Prostate gland (tissue), 2 donors: ENCODE measurements at regions not wholly inside any gene's neighbourhood (a gene's known extent, or its start where the extent isn't known, plus 50 kb on each side); places are given as distances from the start of the nearest gene placed in this dataset.

Source experiments
- DNase-seq: peaks from one replicate; pipeline ENCODE4 v3.0.0-alpha.2; 2019; ENCODE audit warnings: low spot score
- H3K27ac ChIP-seq, 2 donors: fragments of 200-600 bp; sonication (generic); 2 replicates each; pipeline ENCODE4 v1.5.1; 2017 to 2019
- H3K27me3 ChIP-seq: fragments of 200-600 bp; sonication (generic); replicated peaks from 2 replicates; pipeline ENCODE4 v1.5.1; 2019; ENCODE audit not compliant: insufficient read depth
- H3K36me3 ChIP-seq, 2 donors: fragments of 200-600 bp; sonication (generic); 1 replicate in 1 of 2; 2 replicates in 1 of 2; pipeline versions ENCODE4 v1.5.1 to v1.8.1; 2017 to 2019
- H3K4me1 ChIP-seq: fragments of 200-600 bp; sonication (generic); replicated peaks from 2 replicates; pipeline ENCODE4 v1.5.1; 2019
- H3K4me3 ChIP-seq, 2 donors: fragments of 200-600 bp; sonication (generic); 2 replicates each; pipeline ENCODE4 v1.5.1; 2017 to 2019
- H3K9me3 ChIP-seq: fragments of 200-600 bp; sonication (generic); 2 replicates; pipeline ENCODE4 v1.5.1; 2017
- POLR2A ChIP-seq: fragments of 450-650 bp; IDR thresholded peaks from one replicate; pipeline ENCODE4 v1.6.1; 2016; ENCODE audit warnings: antibody characterized with exemption, mild to moderate bottlenecking
- POLR2AphosphoS5 ChIP-seq: sonication (generic); formaldehyde crosslinking; IDR thresholded peaks from one replicate; pipeline ENCODE4 v1.6.1; 2017; ENCODE audit warnings: antibody characterized with exemption
- WGBS: methylation state at CpG from one replicate; pipeline ENCODE4 v1.1.5; 2018; 5-methylcytosine and 5-hydroxymethylcytosine counted together
- intact Hi-C: fragments of 100-400 bp; cut with DNase I; formaldehyde crosslinking; loops from one replicate; pipeline ENCODE4 v1.14.2; 2022
- TF ChIP-seq, protein P1 (sequence below), 4 experiments: fragments of 200-600 bp in 2 of 4; fragments of 450-650 bp in 2 of 4; sonication (generic) in 2 of 4; IDR thresholded peaks; 1 replicate in 3 of 4; 2 replicates in 1 of 4; pipeline ENCODE4 v1.5.1; 2016 to 2019; ENCODE audit warnings: antibody characterized with exemption in 4 of 4, mild to moderate bottlenecking in 2 of 4, moderate library complexity in 2 of 4

DNA sequence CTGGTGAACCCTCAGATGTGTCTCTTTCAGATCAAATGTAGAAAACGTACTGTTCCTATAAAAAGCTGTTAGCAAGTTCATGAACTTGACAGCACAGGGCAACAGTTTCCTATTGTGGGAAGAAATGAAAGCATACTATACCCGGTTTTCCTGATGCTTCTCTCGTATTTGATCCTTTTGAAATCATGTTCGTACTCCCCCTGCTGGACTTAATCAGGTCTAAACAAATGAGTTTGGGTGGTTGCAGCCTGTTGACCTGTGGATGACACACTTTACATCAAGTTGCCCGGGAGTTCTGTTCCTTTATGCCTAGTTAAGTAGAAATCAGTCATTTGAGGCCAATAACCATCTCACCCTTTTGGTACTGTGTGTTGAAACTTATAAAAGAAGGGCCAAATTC lies 1992.3 kb downstream of the MAT2B start:
- no peaks in the 10 kb centered on the region for H3K27me3 ChIP-seq
- H3K27ac ChIP-seq = no peak overlapping the region
- TF ChIP-seq, protein P1, sequence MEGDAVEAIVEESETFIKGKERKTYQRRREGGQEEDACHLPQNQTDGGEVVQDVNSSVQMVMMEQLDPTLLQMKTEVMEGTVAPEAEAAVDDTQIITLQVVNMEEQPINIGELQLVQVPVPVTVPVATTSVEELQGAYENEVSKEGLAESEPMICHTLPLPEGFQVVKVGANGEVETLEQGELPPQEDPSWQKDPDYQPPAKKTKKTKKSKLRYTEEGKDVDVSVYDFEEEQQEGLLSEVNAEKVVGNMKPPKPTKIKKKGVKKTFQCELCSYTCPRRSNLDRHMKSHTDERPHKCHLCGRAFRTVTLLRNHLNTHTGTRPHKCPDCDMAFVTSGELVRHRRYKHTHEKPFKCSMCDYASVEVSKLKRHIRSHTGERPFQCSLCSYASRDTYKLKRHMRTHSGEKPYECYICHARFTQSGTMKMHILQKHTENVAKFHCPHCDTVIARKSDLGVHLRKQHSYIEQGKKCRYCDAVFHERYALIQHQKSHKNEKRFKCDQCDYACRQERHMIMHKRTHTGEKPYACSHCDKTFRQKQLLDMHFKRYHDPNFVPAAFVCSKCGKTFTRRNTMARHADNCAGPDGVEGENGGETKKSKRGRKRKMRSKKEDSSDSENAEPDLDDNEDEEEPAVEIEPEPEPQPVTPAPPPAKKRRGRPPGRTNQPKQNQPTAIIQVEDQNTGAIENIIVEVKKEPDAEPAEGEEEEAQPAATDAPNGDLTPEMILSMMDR (IDR thresholded peaks at IDR 0.05) = no peak
- TF ChIP-seq POLR2AphosphoS5 (no peak), POLR2A (no peak)

DNA sequence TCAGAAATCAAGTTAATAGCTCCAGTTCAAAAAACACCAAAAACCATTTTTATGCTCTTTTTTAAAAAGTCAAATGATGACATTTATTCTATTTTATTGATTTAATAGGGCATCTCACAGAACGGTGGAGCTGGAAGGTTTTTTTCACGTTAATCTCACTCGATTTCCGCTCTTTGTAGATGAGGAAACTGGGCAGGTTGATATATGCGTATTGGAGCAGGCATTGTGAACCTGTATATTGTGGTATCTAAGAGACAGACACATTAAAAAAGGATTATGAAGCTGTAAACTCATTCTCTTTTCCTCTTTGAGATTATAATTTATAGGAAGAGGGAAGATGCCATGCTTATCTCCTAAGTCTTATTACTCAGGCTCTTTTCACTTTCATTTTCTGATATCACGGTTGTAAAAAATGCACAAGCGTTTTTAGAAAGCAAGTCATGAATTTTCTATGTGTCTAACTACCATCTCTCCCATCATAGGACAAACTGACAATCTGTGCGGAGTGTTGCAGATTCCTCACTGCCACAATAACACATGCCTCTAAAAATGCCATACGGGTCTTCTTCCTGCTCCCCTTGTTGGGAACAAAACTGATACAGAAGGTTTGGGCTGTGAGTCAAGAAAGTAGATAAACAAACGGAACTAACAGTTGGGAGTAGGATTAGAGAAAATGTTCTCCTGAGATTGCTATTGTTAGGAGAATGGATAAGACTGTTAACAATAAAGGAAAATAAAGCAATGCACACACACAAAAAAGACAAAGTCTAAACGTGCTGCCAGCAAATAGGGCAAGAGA lies 1997.7 kb downstream of the MAT2B start:
- WGBS = 51% methylated on average over 11 of the region's 11 CpGs
- intact Hi-C loops = no loop called here

More for the DNA sequence above, 1992.3 kb downstream of the MAT2B start:
- no peak overlapping the region for H3K4me3 ChIP-seq
- no peaks in the 10 kb centered on the region for H3K4me1 ChIP-seq
- no peaks in the 10 kb centered on the region for H3K9me3 ChIP-seq
- intact Hi-C loops = no loop called here
- WGBS = 53% methylated on average over 5 of the region's 5 CpGs
- DNase-seq = no peak
- H3K36me3 ChIP-seq = no peaks in the 10 kb centered on the region

DNA sequence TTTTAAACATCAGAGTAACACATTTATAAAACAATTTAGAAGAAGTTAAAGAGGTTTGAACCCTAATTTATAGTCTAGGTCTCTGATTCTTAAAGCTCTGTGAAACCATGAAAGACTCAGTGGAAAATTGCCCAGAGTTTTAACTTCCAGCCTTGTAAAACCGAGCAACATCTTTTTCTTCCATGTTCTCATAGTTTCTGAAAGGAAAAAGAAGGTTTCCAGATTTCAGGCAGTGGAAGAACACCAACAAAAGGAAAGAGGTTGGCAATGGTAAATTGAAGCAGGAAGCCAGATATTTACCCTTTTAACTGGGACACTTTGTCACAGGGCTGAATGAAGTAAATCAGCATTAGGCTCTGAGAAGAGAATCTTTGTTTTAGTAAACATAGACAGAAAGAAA lies 1999.3 kb downstream of the MAT2B start:
- no peak for TF ChIP-seq POLR2A
- TF ChIP-seq POLR2AphosphoS5 = no peak
- TF ChIP-seq, protein P1 (IDR thresholded peaks at IDR 0.05) = no peak
- intact Hi-C loops = no loop called here
- DNase-seq = no peak

More for the DNA sequence above, 1997.7 kb downstream of the MAT2B start:
- no peaks in the 10 kb centered on the region for H3K9me3 ChIP-seq
- H3K4me1 ChIP-seq = no peaks in the 10 kb centered on the region
- DNase-seq = no peak
- H3K27me3 ChIP-seq = no peaks in the 10 kb centered on the region
- no peaks in the 10 kb centered on the region for H3K36me3 ChIP-seq
- no peak overlapping the region for H3K4me3 ChIP-seq
- TF ChIP-seq, protein P1 (IDR thresholded peaks at IDR 0.05) = no peak
- no peak for TF ChIP-seq POLR2A
- no peak for TF ChIP-seq POLR2AphosphoS5
- H3K27ac ChIP-seq = no peak overlapping the region

DNA sequence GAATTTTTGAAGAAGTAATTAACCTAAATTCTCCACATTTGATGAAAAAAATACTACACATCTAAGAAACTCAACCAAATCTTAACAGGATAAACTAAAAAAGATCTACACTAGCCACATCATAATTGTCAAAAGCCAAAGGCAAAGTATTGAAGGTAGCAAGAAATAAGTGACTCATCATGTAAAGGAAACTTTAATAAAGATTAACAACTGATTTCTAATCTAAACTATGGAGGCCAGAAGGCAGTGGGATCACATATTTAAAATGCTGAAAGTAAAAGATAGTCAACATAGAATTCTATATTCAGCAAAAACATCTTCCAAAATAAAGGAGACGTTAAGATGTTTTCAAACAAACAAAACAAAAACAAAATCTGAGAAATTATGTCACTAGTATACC lies 2002.9 kb downstream of the MAT2B start:
- Histone ChIP-seq H3K4me1 (no peaks in the 10 kb centered on the region), H3K36me3 (no peaks in the 10 kb centered on the region), H3K9me3 (no peaks in the 10 kb centered on the region), H3K27me3 (no peaks in the 10 kb centered on the region), H3K27ac (no peak overlapping the region), H3K4me3 (no peak overlapping the region)
- DNase-seq = no peak
- intact Hi-C loops = no loop called here
- 97% methylated on average over 1 of the region's 1 CpG for WGBS
- TF ChIP-seq POLR2A (no peak), POLR2AphosphoS5 (no peak)
- TF ChIP-seq, protein P1 (IDR thresholded peaks at IDR 0.05) = no peak

More for the DNA sequence above, 1999.3 kb downstream of the MAT2B start:
- Histone ChIP-seq H3K4me1 (no peaks in the 10 kb centered on the region), H3K27ac (no peak overlapping the region), H3K27me3 (no peaks in the 10 kb centered on the region), H3K9me3 (no peaks in the 10 kb centered on the region), H3K4me3 (no peak overlapping the region), H3K36me3 (no peaks in the 10 kb centered on the region)
- WGBS = 24% methylated on average over 1 of the region's 1 CpG

GRCh38 chr5:165508861-165509260 lies 2003.4 kb downstream of the MAT2B start:
- no peak overlapping the region for H3K27ac ChIP-seq
- no peaks in the 10 kb centered on the region for H3K36me3 ChIP-seq
- DNase-seq = no peak
- H3K27me3 ChIP-seq = no peaks in the 10 kb centered on the region
- H3K4me3 ChIP-seq = no peak overlapping the region
- TF ChIP-seq, protein P1 (IDR thresholded peaks at IDR 0.05) = peak in 1 of 4 experiments; percentile 66
- TF ChIP-seq POLR2AphosphoS5 = no peak
- no peaks in the 10 kb centered on the region for H3K9me3 ChIP-seq
- H3K4me1 ChIP-seq = no peaks in the 10 kb centered on the region
- intact Hi-C loops = no loop called here
